K562 (cell line): ENCODE measurements at regions not wholly inside any gene's neighbourhood (a gene's known extent, or its start where the extent isn't known, plus 50 kb on each side); places are given as distances from the start of the nearest gene placed in this dataset.

Experiments
- DPF2 ChIP-seq: fragments of 450-650 bp; IDR thresholded peaks from 2 replicates; pipeline ENCODE4 v1.6.1; 2016
- E4F1 ChIP-seq: fragments of 250-450 bp; sonication (Bioruptor Pico); IDR thresholded peaks from 2 replicates; pipeline ENCODE4 v1.5.0; 2021; ENCODE audit warnings: mild to moderate bottlenecking, borderline replicate concordance
- EGR1 ChIP-seq: fragments of 450-650 bp; conservative IDR thresholded peaks from 2 replicates; pipeline ENCODE4 v1.6.1; 2017; ENCODE audit warnings: mild to moderate bottlenecking
- HEY1 ChIP-seq: fragments of 250-450 bp; sonication (Bioruptor Pico); IDR thresholded peaks from 2 replicates; pipeline ENCODE4 v1.5.0; 2020; ENCODE audit warnings: mild to moderate bottlenecking, moderate library complexity, borderline replicate concordance
- SMAD4 ChIP-seq: fragments of 250-450 bp; sonication (Bioruptor Pico); conservative IDR thresholded peaks from 2 replicates; pipeline ENCODE4 v1.8.0; 2021; ENCODE audit warnings: inconsistent platforms, mild to moderate bottlenecking, moderate library complexity
- ZNF41 ChIP-seq: fragments of 250-450 bp; sonication (Bioruptor Pico); conservative IDR thresholded peaks from 2 replicates; pipeline ENCODE4 v1.4.0; 2020; ENCODE audit warnings: mild to moderate bottlenecking
- ZNF592 ChIP-seq: fragments of 450-650 bp; IDR thresholded peaks from 2 replicates; pipeline ENCODE4 v1.6.1; 2017; ENCODE audit warnings: antibody characterized with exemption, mild to moderate bottlenecking
- TF ChIP-seq, protein P1 (sequence below), 3 experiments: IDR thresholded peaks in 2 of 3; conservative IDR thresholded peaks in 1 of 3; 2 replicates each; pipeline ENCODE4 v1.5.1; 2011 to 2012; ENCODE audit warnings: low read length in 3 of 3, mild to moderate bottlenecking in 3 of 3, control low read depth in 2 of 3, improper control_type of control experiment in 1 of 3, inconsistent platforms in 1 of 3, low read depth in 1 of 3, mixed read lengths in 1 of 3, moderate library complexity in 1 of 3; ENCODE audit not compliant: insufficient read depth in 2 of 3
- TF ChIP-seq, protein P2 (sequence below), 2 experiments: IDR thresholded peaks in 1 of 2; conservative IDR thresholded peaks in 1 of 2; 2 replicates each; pipeline ENCODE4 v1.6.1; 2016; ENCODE audit warnings: low read depth in 2 of 2, mild to moderate bottlenecking in 1 of 2, missing compliant biosample characterization in 1 of 2, missing genetic modification characterization in 1 of 2, moderate library complexity in 1 of 2

DNA sequence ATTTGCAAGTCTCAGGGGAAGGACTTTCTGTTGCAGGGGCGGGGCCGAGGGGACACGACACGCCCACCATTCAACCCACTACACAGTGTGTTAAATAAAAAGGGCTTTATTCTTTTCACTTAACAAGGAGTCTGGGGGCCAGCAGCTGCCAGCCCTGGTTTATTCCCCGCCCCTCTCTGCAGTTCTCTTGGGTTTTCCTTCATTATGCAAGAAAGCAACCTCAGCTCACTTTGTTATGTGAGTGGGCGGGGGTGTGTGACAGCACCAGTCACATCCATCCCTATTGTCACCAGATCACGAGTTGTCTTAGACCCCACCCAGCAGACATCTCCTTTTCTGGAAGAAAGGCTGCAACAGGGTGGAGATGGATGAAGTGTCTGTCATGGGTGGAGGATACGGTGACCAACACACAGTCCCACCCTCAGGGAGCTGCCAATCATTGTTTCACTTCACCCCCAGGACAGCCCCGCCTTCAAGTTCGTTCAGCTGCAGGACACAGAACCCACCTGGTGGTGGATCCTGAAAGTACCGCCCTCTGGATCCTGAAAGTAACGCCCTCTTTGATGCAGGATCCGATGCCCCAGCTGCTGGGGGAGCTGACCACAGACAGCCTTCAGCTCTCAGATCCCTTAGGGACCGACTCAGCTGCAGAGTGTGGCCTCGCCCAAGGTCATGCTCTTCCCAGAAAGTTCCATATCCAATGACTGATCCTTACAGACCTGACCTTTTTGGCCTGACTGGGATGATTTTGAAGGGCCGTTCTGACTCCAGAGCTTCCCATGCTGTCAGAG lies 79.6 kb downstream of the SMIM20 start (continued):
- TF ChIP-seq E4F1 (no peak), SMAD4 (CRISPR knock-in tag) (no peak), ZNF592 (no peak), ZNF41 (no peak), EGR1 (0 out of 2 replicates have a peak, but pooled peaks have one; percentile 40), HEY1 (CRISPR knock-in tag) (no peak), DPF2 (no peak)
- TF ChIP-seq, protein P1, sequence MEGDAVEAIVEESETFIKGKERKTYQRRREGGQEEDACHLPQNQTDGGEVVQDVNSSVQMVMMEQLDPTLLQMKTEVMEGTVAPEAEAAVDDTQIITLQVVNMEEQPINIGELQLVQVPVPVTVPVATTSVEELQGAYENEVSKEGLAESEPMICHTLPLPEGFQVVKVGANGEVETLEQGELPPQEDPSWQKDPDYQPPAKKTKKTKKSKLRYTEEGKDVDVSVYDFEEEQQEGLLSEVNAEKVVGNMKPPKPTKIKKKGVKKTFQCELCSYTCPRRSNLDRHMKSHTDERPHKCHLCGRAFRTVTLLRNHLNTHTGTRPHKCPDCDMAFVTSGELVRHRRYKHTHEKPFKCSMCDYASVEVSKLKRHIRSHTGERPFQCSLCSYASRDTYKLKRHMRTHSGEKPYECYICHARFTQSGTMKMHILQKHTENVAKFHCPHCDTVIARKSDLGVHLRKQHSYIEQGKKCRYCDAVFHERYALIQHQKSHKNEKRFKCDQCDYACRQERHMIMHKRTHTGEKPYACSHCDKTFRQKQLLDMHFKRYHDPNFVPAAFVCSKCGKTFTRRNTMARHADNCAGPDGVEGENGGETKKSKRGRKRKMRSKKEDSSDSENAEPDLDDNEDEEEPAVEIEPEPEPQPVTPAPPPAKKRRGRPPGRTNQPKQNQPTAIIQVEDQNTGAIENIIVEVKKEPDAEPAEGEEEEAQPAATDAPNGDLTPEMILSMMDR (IDR thresholded peaks at IDR 0.05 in 2 of 3, conservative IDR thresholded peaks at IDR 0.05 in 1 of 3; ENCODE audit: insufficient read depth in 2 of 3, low read depth in 1 of 3, low read length in 3 of 3) = peak; percentile 50 to 52 (median 51); a peak in 5 of 6 replicates
- TF ChIP-seq, protein P2, sequence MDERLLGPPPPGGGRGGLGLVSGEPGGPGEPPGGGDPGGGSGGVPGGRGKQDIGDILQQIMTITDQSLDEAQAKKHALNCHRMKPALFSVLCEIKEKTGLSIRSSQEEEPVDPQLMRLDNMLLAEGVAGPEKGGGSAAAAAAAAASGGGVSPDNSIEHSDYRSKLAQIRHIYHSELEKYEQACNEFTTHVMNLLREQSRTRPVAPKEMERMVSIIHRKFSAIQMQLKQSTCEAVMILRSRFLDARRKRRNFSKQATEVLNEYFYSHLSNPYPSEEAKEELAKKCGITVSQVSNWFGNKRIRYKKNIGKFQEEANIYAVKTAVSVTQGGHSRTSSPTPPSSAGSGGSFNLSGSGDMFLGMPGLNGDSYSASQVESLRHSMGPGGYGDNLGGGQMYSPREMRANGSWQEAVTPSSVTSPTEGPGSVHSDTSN (CRISPR knock-in tag; IDR thresholded peaks at IDR 0.05; ENCODE audit: low read depth) = no peak
- TF ChIP-seq, protein P2 (tag; conservative IDR thresholded peaks at IDR 0.05; ENCODE audit: low read depth) = peak; percentile 68
